Neural cell (in vitro differentiated cells): ENCODE measurements at regions not wholly inside any gene's neighbourhood (a gene's known extent, or its start where the extent isn't known, plus 50 kb on each side); places are given as distances from the start of the nearest gene placed in this dataset.

ENCODE experiments used
- H2AFZ ChIP-seq: fragments of 200-600, 300-800 bp; sonication (generic), shearing (Covaris generic); 2 replicates; pipeline ENCODE4 v1.6.0; 2014; ENCODE audit warnings: low read depth, mild to moderate bottlenecking, antibody characterized with exemption, low read length, moderate library complexity
- H3F3A ChIP-seq: fragments of 200-600 bp; shearing (Covaris generic); 2 replicates; pipeline ENCODE4 v1.6.1; 2016; ENCODE audit warnings: mild to moderate bottlenecking, moderate library complexity, mixed read lengths, antibody characterized with exemption, low read length; ENCODE audit not compliant: insufficient read depth, poor library complexity, severe bottlenecking
- H3K27ac ChIP-seq: fragments of 200-600, 300-800 bp; sonication (generic), shearing (Covaris generic); 2 replicates; pipeline ENCODE4 v1.5.1; 2014; ENCODE audit warnings: mild to moderate bottlenecking, low read length, moderate library complexity
- H3K27me3 ChIP-seq: fragments of 300-800, 200-600 bp; sonication (generic), shearing (Covaris generic); 2 replicates; pipeline ENCODE4 v1.6.0; 2014; ENCODE audit warnings: mild to moderate bottlenecking, low read depth, low read length, moderate library complexity; ENCODE audit not compliant: insufficient read depth
- H3K36me3 ChIP-seq: fragments of 300-800, 200-600 bp; sonication (generic), shearing (Covaris generic); 2 replicates; pipeline ENCODE4 v1.5.1; 2014; ENCODE audit warnings: mild to moderate bottlenecking, antibody characterized with exemption, low read length, moderate library complexity; ENCODE audit not compliant: insufficient read depth
- H3K4me2 ChIP-seq: fragments of 300-800, 200-600 bp; sonication (generic), shearing (Covaris generic); 2 replicates; pipeline ENCODE4 v1.6.0; 2014; ENCODE audit warnings: mild to moderate bottlenecking, low read length
- H3K4me3 ChIP-seq: fragments of 300-800, 200-600 bp; sonication (generic), shearing (Covaris generic); 2 replicates; pipeline ENCODE4 v1.5.1; 2014; ENCODE audit warnings: mild to moderate bottlenecking, low read length, moderate library complexity
- H3K79me2 ChIP-seq: fragments of 200-600 bp; shearing (Covaris generic); replicated peaks from 2 replicates; pipeline ENCODE4 v1.6.0; 2014; ENCODE audit warnings: mild to moderate bottlenecking, low read length, moderate library complexity; ENCODE audit not compliant: insufficient read depth
- H3K9ac ChIP-seq: fragments of 300-800, 200-600 bp; sonication (generic), shearing (Covaris generic); 2 replicates; pipeline ENCODE4 v1.6.1; 2016; ENCODE audit warnings: mild to moderate bottlenecking, low read length, mixed read lengths
- H3K9me2 ChIP-seq: fragments of 200-600 bp; shearing (Covaris generic); 2 replicates; pipeline ENCODE4 v1.6.1; 2016; ENCODE audit warnings: mild to moderate bottlenecking, low read length, mixed read lengths; ENCODE audit not compliant: insufficient read depth
- H3K9me3 ChIP-seq: fragments of 200-600, 300-800 bp; sonication (generic), shearing (Covaris generic); 2 replicates; pipeline ENCODE4 v1.6.1; 2016; ENCODE audit warnings: mild to moderate bottlenecking, mixed run types, low read length, moderate library complexity, mixed read lengths
- H4K20me1 ChIP-seq: fragments of 200-600 bp; shearing (Covaris generic); 2 replicates; pipeline ENCODE4 v1.6.1; 2016; ENCODE audit warnings: mild to moderate bottlenecking, mixed run types; ENCODE audit not compliant: insufficient read depth
- CTCF ChIP-seq: fragments of 450-650 bp; IDR thresholded peaks from 2 replicates; pipeline ENCODE4 v1.5.1; 2014; ENCODE audit warnings: antibody characterized with exemption, mild to moderate bottlenecking, moderate library complexity; ENCODE audit not compliant: poor library complexity, severe bottlenecking
- EP300 ChIP-seq: fragments of 450-650 bp; conservative IDR thresholded peaks from 2 replicates; pipeline ENCODE4 v1.6.1; 2014; ENCODE audit warnings: antibody characterized with exemption, mild to moderate bottlenecking, moderate library complexity; ENCODE audit not compliant: poor library complexity, severe bottlenecking
- EZH2 ChIP-seq: fragments of 200-600, 300-800 bp; shearing (Covaris generic), sonication (generic); IDR thresholded peaks from 2 replicates; pipeline ENCODE4 v1.6.1; 2014; ENCODE audit warnings: antibody characterized with exemption, low read length, borderline replicate concordance, mild to moderate bottlenecking; ENCODE audit not compliant: insufficient read depth, poor library complexity, severe bottlenecking
- MXI1 ChIP-seq: fragments of 450-650 bp; conservative IDR thresholded peaks from 2 replicates; pipeline ENCODE4 v1.6.1; 2014; ENCODE audit warnings: antibody characterized with exemption, mild to moderate bottlenecking; ENCODE audit not compliant: poor library complexity, severe bottlenecking
- POLR2AphosphoS5 ChIP-seq: IDR thresholded peaks from 2 replicates; pipeline ENCODE4 v1.6.1; 2012
- RAD21 ChIP-seq: fragments of 450-650 bp; conservative IDR thresholded peaks from 2 replicates; pipeline ENCODE4 v1.6.1; 2014; ENCODE audit warnings: antibody characterized with exemption, mild to moderate bottlenecking, moderate library complexity
- REST ChIP-seq: IDR thresholded peaks from 2 replicates; pipeline ENCODE4 v1.6.1; 2012; ENCODE audit warnings: borderline replicate concordance
- SMC3 ChIP-seq: fragments of 450-650 bp; conservative IDR thresholded peaks from 2 replicates; pipeline ENCODE4 v1.6.1; 2014; ENCODE audit warnings: antibody characterized with exemption, mild to moderate bottlenecking, moderate library complexity; ENCODE audit not compliant: poor library complexity
- TAF1 ChIP-seq: IDR thresholded peaks from 2 replicates; pipeline ENCODE4 v1.6.1; 2012; ENCODE audit warnings: low read depth

GRCh38 chr6:77292564-77293546, 170.4 kb downstream of the HTR1B start:
- no peaks in the 10 kb centered on the region for H3K79me2 ChIP-seq
- no peak overlapping the region for H3K4me3 ChIP-seq
- no peak overlapping the region for H3K9ac ChIP-seq
- no peaks in the 10 kb centered on the region for H3F3A ChIP-seq
- TF ChIP-seq MXI1 (no peak), CTCF (no peak), REST (no peak), POLR2AphosphoS5 (no peak), SMC3 (no peak), RAD21 (no peak), EZH2 (no peak), EP300 (no peak), TAF1 (no peak)
- no peaks in the 10 kb centered on the region for H4K20me1 ChIP-seq
- no peaks in the 10 kb centered on the region for H3K27me3 ChIP-seq
- no peaks in the 10 kb centered on the region for H3K9me3 ChIP-seq
- no peaks in the 10 kb centered on the region for H3K9me2 ChIP-seq
- H3K27ac ChIP-seq, result no peak overlapping the region
- H3K36me3 ChIP-seq, result no peaks in the 10 kb centered on the region
- no peak overlapping the region for H2AFZ ChIP-seq
- H3K4me2 ChIP-seq, result no peak overlapping the region

- Histone ChIP-seq H3K4me3 (no peak overlapping the region), H3K27ac (no peak overlapping the region), H2AFZ (no peak overlapping the region), H3K27me3 (no peaks in the 10 kb centered on the region), H3F3A (no peaks in the 10 kb centered on the region), H3K9me2 (no peaks in the 10 kb centered on the region), H4K20me1 (no peaks in the 10 kb centered on the region), H3K9ac (no peak overlapping the region), H3K9me3 (no peaks in the 10 kb centered on the region), H3K4me2 (no peak overlapping the region), H3K36me3 (no peaks in the 10 kb centered on the region), H3K79me2 (no peaks in the 10 kb centered on the region)
- TF ChIP-seq CTCF (no peak), MXI1 (no peak), SMC3 (no peak), POLR2AphosphoS5 (no peak), REST (no peak), TAF1 (no peak)
Observed at GRCh38 chr6:77290798-77291197, 172.5 kb downstream of the HTR1B start.
